Chondrocyte (in vitro differentiated cells): ENCODE measurements at regions not wholly inside any gene's neighbourhood (a gene's known extent, or its start where the extent isn't known, plus 50 kb on each side); places are given as distances from the start of the nearest gene placed in this dataset.

Source experiments
- DNase-seq: peaks from one replicate; pipeline ENCODE4 v3.0.0; 2021; ENCODE audit warnings: mixed read lengths, low spot score
- H3K27ac Mint-ChIP-seq: one replicate; pipeline ENCODE4 v1.8.0; 2021; ENCODE audit warnings: mild to moderate bottlenecking, moderate library complexity, mixed read lengths; ENCODE audit not compliant: unreplicated experiment
- H3K27me3 Mint-ChIP-seq: 2 replicates; pipeline ENCODE4 v1.8.0; 2021; ENCODE audit warnings: low read depth, mixed read lengths
- H3K36me3 Mint-ChIP-seq: 2 replicates; pipeline ENCODE4 v1.8.0; 2021; ENCODE audit warnings: low read depth, mixed read lengths
- H3K4me1 Mint-ChIP-seq: 2 replicates; pipeline ENCODE4 v1.8.0; 2021; ENCODE audit warnings: low read depth, mild to moderate bottlenecking, mixed read lengths
- H3K4me3 Mint-ChIP-seq: one replicate; pipeline ENCODE4 v1.8.0; 2021; ENCODE audit warnings: mild to moderate bottlenecking, moderate library complexity, mixed read lengths; ENCODE audit not compliant: unreplicated experiment
- H3K9me3 Mint-ChIP-seq: 2 replicates; pipeline ENCODE4 v1.8.0; 2021; ENCODE audit warnings: low read depth, mixed read lengths
- CTCF ChIP-seq: fragments of 200-600 bp; sonication (generic); IDR thresholded peaks from 2 replicates; pipeline ENCODE4 v1.5.0; 2021; ENCODE audit warnings: antibody characterized with exemption, mild to moderate bottlenecking, moderate library complexity

GRCh38 chr14:96150214-96150613, 54.4 kb upstream of the BDKRB2 start:
- H3K9me3 Mint-ChIP-seq: peaks cover 11% of the 10 kb centered on the region
- H3K27ac Mint-ChIP-seq: no peak overlapping the region
- TF ChIP-seq CTCF: no peak
- no peaks in the 10 kb centered on the region for H3K27me3 Mint-ChIP-seq
- H3K36me3 Mint-ChIP-seq: no peaks in the 10 kb centered on the region
- H3K4me1 Mint-ChIP-seq: peaks cover 18% of the 10 kb centered on the region
- H3K4me3 Mint-ChIP-seq: no peak overlapping the region
- DNase-seq: no peak

- peak; percentile 32 for DNase-seq
- Mint-ChIP-seq H3K4me3 (no peak overlapping the region), H3K36me3 (no peaks in the 10 kb centered on the region), H3K27ac (no peak overlapping the region), H3K4me1 (peaks cover 7% of the 10 kb centered on the region), H3K9me3 (peaks cover 11% of the 10 kb centered on the region), H3K27me3 (no peaks in the 10 kb centered on the region)
- TF ChIP-seq CTCF: no peak
These were observed 53.4 kb upstream of the BDKRB2 start for GRCh38 chr14:96151242-96151641.

DNA sequence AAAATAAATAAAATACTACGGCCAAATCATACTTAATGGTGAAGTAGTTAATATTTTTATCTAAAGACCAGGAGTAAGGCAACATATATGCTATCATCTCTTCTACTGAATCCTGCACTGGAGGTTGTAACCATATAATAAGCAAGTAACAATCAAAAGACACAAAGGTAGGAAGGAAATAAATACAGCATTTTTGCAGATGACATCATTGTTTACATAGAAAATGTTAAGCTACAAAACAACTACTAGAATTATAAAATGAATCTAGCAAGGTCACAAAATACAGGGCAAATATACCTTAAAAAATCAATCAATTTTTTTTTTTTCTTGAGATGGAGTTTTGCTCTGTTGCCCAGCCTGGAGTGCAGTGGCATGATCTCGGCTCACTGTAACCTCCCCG, 51.6 kb upstream of the BDKRB2 start:
- Mint-ChIP-seq H3K4me3 (no peak overlapping the region), H3K9me3 (peaks cover 6% of the 10 kb centered on the region), H3K27me3 (no peaks in the 10 kb centered on the region), H3K4me1 (peaks cover 3% of the 10 kb centered on the region), H3K27ac (no peak overlapping the region), H3K36me3 (no peaks in the 10 kb centered on the region)
- TF ChIP-seq CTCF: no peak
- no peak for DNase-seq
